Stimulated activated naive CD8-positive, alpha-beta T cell treated with anti-CD3 and anti-CD28 coated beads, Interleukin-15, Interleukin-2, amounts not matched to agents 100 U/mL and 50 U/mL, for 24 hours (primary cell): ENCODE measurements at regions not wholly inside any gene's neighbourhood (a gene's known extent, or its start where the extent isn't known, plus 50 kb on each side); places are given as distances from the start of the nearest gene placed in this dataset.
A peak's percentile ranks its signal among the peaks of the same experiment; 100 is the strongest.

Experiments used
- ATAC-seq: fragments of 150-1000 bp; cut with Tn5 transposase; one replicate; pipeline ENCODE4 v1.10.0; 2021
- DNase-seq: peaks from one replicate; pipeline ENCODE4 v3.0.0; 2021

GRCh38 chr18:46346896-46347630, 242.9 kb downstream of the HAUS1 start:
- DNase-seq (no peak), ATAC-seq (no peak)

- DNase-seq (no peak), ATAC-seq (no peak)
These were observed 246.5 kb downstream of the HAUS1 start for GRCh38 chr18:46350598-46351159.

- ATAC-seq = no peak
- DNase-seq = no peak
These were observed 248.5 kb downstream of the HAUS1 start for GRCh38 chr18:46352520-46353250.

GRCh38 chr18:46353460-46353859, 249.3 kb downstream of the HAUS1 start:
- ATAC-seq = no peak
- DNase-seq = no peak

GRCh38 chr18:46356278-46357033, 252.3 kb downstream of the HAUS1 start:
- no peak for ATAC-seq
- DNase-seq = no peak

GRCh38 chr18:46360102-46360699, 256.0 kb downstream of the HAUS1 start:
- ATAC-seq (no peak), DNase-seq (no peak)

- no peak for DNase-seq
- no peak for ATAC-seq
These were observed 256.7 kb downstream of the HAUS1 start for GRCh38 chr18:46360866-46361265.

- ATAC-seq = no peak
- DNase-seq = no peak
These were observed 258.3 kb downstream of the HAUS1 start for GRCh38 chr18:46362533-46362932.

GRCh38 chr18:46364048-46364447, 259.9 kb downstream of the HAUS1 start:
- ATAC-seq (no peak), DNase-seq (no peak)

GRCh38 chr18:46366201-46366600, 262.0 kb downstream of the HAUS1 start:
- ATAC-seq (no peak), DNase-seq (no peak)

- DNase-seq = no peak
- no peak for ATAC-seq
These were observed 262.7 kb downstream of the HAUS1 start for GRCh38 chr18:46366751-46367376.

GRCh38 chr18:46369323-46369722, 265.1 kb downstream of the HAUS1 start:
- ATAC-seq (no peak), DNase-seq (no peak)

- DNase-seq (no peak), ATAC-seq (no peak)
These were observed 266.7 kb downstream of the HAUS1 start for GRCh38 chr18:46370898-46371297.

GRCh38 chr18:46372670-46373069, 268.5 kb downstream of the HAUS1 start:
- DNase-seq (no peak), ATAC-seq (no peak)

GRCh38 chr18:46373131-46373530, 268.9 kb downstream of the HAUS1 start:
- DNase-seq = no peak
- peak; percentile 2 for ATAC-seq

- ATAC-seq (no peak), DNase-seq (no peak)
These were observed 269.6 kb downstream of the HAUS1 start for GRCh38 chr18:46373791-46374190.

GRCh38 chr18:46374850-46375249, 270.7 kb downstream of the HAUS1 start:
- no peak for ATAC-seq
- no peak for DNase-seq

GRCh38 chr18:46377557-46377956, 273.4 kb downstream of the HAUS1 start:
- ATAC-seq (no peak), DNase-seq (no peak)

GRCh38 chr18:46378126-46378863, 274.1 kb downstream of the HAUS1 start:
- ATAC-seq = no peak
- DNase-seq = no peak

GRCh38 chr18:46378864-46379207, 274.7 kb downstream of the HAUS1 start:
- DNase-seq = no peak
- ATAC-seq = no peak

- ATAC-seq (no peak), DNase-seq (no peak)
These were observed 275.3 kb downstream of the HAUS1 start for GRCh38 chr18:46379323-46379950.
